H1 (cell line): ENCODE measurements at regions not wholly inside any gene's neighbourhood (a gene's known extent, or its start where the extent isn't known, plus 50 kb on each side); places are given as distances from the start of the nearest gene placed in this dataset.

Experiments used
- CEBPB ChIP-seq: IDR thresholded peaks from 2 replicates; pipeline ENCODE4 v1.6.1; 2012; ENCODE audit warnings: low read depth, low read length
- EZH2 ChIP-seq: fragments of 200-600 bp; sonication (generic); IDR thresholded peaks from 2 replicates; pipeline ENCODE4 v1.7.1; 2012; ENCODE audit warnings: low read depth, mild to moderate bottlenecking, moderate library complexity, low read length, inconsistent platforms; ENCODE audit not compliant: severe bottlenecking
- NANOG ChIP-seq: IDR thresholded peaks from 2 replicates; pipeline ENCODE4 v1.6.1; 2011; ENCODE audit warnings: low read length, low read depth, mild to moderate bottlenecking, inconsistent platforms; ENCODE audit not compliant: insufficient read depth, poor library complexity, severe bottlenecking
- RFX5 ChIP-seq: IDR thresholded peaks from 2 replicates; pipeline ENCODE4 v1.6.1; 2011; ENCODE audit warnings: low read depth, low read length, improper control_type of control experiment, borderline replicate concordance
- TCF12 ChIP-seq: IDR thresholded peaks from 2 replicates; pipeline ENCODE4 v1.6.1; 2011; ENCODE audit warnings: low read depth, mild to moderate bottlenecking, low read length
- ZNF274 ChIP-seq: IDR thresholded peaks from 2 replicates; pipeline ENCODE4 v1.7.0; 2012; ENCODE audit warnings: low read length, borderline replicate concordance; ENCODE audit errors: extremely low read depth
- TF ChIP-seq, protein P1 (sequence below), 3 experiments: IDR thresholded peaks; 1 replicate in 2 of 3; 2 replicates in 1 of 3; pipeline versions ENCODE4 v1.5.1 to v1.6.1; 2011; ENCODE audit warnings: low read length in 3 of 3, mild to moderate bottlenecking in 3 of 3, inconsistent platforms in 2 of 3, low read depth in 1 of 3, moderate library complexity in 1 of 3; ENCODE audit not compliant: insufficient read depth in 1 of 3; ENCODE audit errors: control extremely low read depth in 1 of 3

DNA sequence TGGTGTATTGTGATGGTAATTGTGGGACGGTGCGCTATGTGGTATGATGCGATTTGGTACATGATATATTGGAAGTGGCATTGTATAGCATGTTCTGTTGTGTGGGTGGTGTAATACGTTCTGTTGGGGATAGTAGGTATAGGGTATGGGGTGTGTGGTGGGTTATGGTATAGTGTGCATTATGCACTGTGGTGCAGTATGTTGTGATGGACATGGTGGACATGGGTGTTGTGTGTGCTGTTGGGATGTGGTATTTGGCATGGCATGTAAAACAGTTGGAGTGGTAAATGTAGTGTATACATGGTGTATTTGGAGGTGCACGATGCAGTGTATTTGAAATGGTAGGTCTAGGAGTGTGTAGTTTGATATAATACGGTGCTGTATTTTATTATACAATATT is 170.6 kb upstream of the CNTNAP4 start:
- TF ChIP-seq, protein P1, sequence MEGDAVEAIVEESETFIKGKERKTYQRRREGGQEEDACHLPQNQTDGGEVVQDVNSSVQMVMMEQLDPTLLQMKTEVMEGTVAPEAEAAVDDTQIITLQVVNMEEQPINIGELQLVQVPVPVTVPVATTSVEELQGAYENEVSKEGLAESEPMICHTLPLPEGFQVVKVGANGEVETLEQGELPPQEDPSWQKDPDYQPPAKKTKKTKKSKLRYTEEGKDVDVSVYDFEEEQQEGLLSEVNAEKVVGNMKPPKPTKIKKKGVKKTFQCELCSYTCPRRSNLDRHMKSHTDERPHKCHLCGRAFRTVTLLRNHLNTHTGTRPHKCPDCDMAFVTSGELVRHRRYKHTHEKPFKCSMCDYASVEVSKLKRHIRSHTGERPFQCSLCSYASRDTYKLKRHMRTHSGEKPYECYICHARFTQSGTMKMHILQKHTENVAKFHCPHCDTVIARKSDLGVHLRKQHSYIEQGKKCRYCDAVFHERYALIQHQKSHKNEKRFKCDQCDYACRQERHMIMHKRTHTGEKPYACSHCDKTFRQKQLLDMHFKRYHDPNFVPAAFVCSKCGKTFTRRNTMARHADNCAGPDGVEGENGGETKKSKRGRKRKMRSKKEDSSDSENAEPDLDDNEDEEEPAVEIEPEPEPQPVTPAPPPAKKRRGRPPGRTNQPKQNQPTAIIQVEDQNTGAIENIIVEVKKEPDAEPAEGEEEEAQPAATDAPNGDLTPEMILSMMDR (IDR thresholded peaks at IDR 0.05; ENCODE audit: control extremely low read depth in 1 of 3, insufficient read depth in 1 of 3, low read depth in 1 of 3, low read length in 3 of 3): no peak
- TF ChIP-seq TCF12 (no peak), ZNF274 (no peak), EZH2 (no peak), CEBPB (no peak), RFX5 (no peak), NANOG (no peak)
